B cell (primary cell): ENCODE measurements at regions not wholly inside any gene's neighbourhood (a gene's known extent, or its start where the extent isn't known, plus 50 kb on each side); places are given as distances from the start of the nearest gene placed in this dataset.

Experiments used
- ATAC-seq: fragments of 200-7000 bp; cut with Tn5 transposase; one replicate; pipeline ENCODE4 v1.10.0; 2021; ENCODE audit warnings: low read depth, mild to moderate bottlenecking, moderate number of reproducible peaks, moderate library complexity
- CTCF ChIA-PET: fragments of 350-600 bp; sonication (Branson Sonifier 250); formaldehyde crosslinking; loops from one replicate; lab custom pipeline; 2021; ENCODE audit warnings: antibody characterized with exemption, inconsistent platforms; lab: Charles Lee
- POLR2A ChIA-PET: fragments of 350-600 bp; sonication (Branson Sonifier 250); formaldehyde crosslinking; loops from one replicate; lab custom pipeline; 2021; ENCODE audit warnings: antibody characterized with exemption; lab: Charles Lee
- DNase-seq: peaks from one replicate; pipeline ENCODE4 v3.0.0; 2013
- H2AFZ ChIP-seq: 2 replicates; pipeline ENCODE4 v1.6.1; 2012; ENCODE audit warnings: mild to moderate bottlenecking, low read depth, low read length; ENCODE audit not compliant: insufficient read depth, poor library complexity, severe bottlenecking
- H3K27ac ChIP-seq, 2 donors: 1 replicate in 1 of 2; 2 replicates in 1 of 2; pipeline ENCODE4 v1.5.1; 2012 to 2013; ENCODE audit warnings: low read length in 2 of 2, mild to moderate bottlenecking in 2 of 2, moderate library complexity in 1 of 2
- H3K27me3 ChIP-seq, 4 experiments: fragments of 200-600 bp in 1 of 4; sonication (generic) in 1 of 4; replicated peaks in 1 of 4; 1 replicate in 2 of 4; 2 replicates in 2 of 4; pipeline versions ENCODE4 v1.6.1 to v1.7.0; 2013 to 2016; ENCODE audit warnings: low read length in 3 of 4, mild to moderate bottlenecking in 2 of 4, mixed read lengths in 1 of 4, moderate library complexity in 1 of 4; ENCODE audit not compliant: insufficient read depth in 4 of 4, control insufficient read depth in 3 of 4; ENCODE audit errors: control extremely low read depth in 1 of 4
- H3K36me3 ChIP-seq, 2 experiments: replicated peaks in 1 of 2; 1 replicate in 1 of 2; 2 replicates in 1 of 2; pipeline versions ENCODE4 v1.6.1 to v1.7.1; 2013; ENCODE audit warnings: low read length in 1 of 2; ENCODE audit not compliant: insufficient read depth in 2 of 2, control insufficient read depth in 1 of 2; ENCODE audit errors: control extremely low read depth in 1 of 2, extremely low read depth in 1 of 2
- H3K4me1 ChIP-seq, 2 donors: fragments of 200-600 bp in 1 of 2; sonication (generic) in 1 of 2; 1 replicate in 1 of 2; 2 replicates in 1 of 2; pipeline versions ENCODE4 v1.5.1 to v1.6.1; 2013 to 2017; ENCODE audit warnings: low read length in 2 of 2; ENCODE audit not compliant: control insufficient read depth in 2 of 2, insufficient read depth in 2 of 2
- H3K4me2 ChIP-seq: replicated peaks from 2 replicates; pipeline ENCODE3; 2012; ENCODE audit warnings: mild to moderate bottlenecking, low read depth, low read length; ENCODE audit not compliant: poor library complexity, severe bottlenecking
- H3K4me3 ChIP-seq, 5 experiments: fragments of 200-600 bp in 1 of 5; sonication (generic) in 1 of 5; 1 replicate in 3 of 5; 2 replicates in 2 of 5; pipeline versions ENCODE4 v1.5.1 to v1.7.0; 2011 to 2016; ENCODE audit warnings: low read length in 4 of 5, mild to moderate bottlenecking in 4 of 5, low read depth in 2 of 5, control low read depth in 1 of 5, moderate library complexity in 1 of 5; ENCODE audit not compliant: insufficient read depth in 1 of 5; ENCODE audit errors: control extremely low read depth in 1 of 5, extremely low read depth in 1 of 5
- H3K79me2 ChIP-seq: fragments of 200-600 bp; sonication (generic); one replicate; pipeline ENCODE4 v1.6.0; 2016; ENCODE audit warnings: low read length; ENCODE audit not compliant: control insufficient read depth, insufficient read depth
- H3K9ac ChIP-seq: fragments of 200-600 bp; sonication (generic); 2 replicates; pipeline ENCODE4 v1.6.1; 2017; ENCODE audit warnings: mild to moderate bottlenecking, low read length, moderate library complexity
- H3K9me3 ChIP-seq, 3 donors: one replicate each; pipeline versions ENCODE4 v1.6.1 to v1.7.1; 2013; ENCODE audit warnings: low read length in 2 of 3; ENCODE audit not compliant: control insufficient read depth in 2 of 3, insufficient read depth in 1 of 3; ENCODE audit errors: control extremely low read depth in 1 of 3
- H4K20me1 ChIP-seq: 2 replicates; pipeline ENCODE4 v1.6.0; 2012; ENCODE audit warnings: mild to moderate bottlenecking, low read length; ENCODE audit not compliant: insufficient read depth, control insufficient read depth, poor library complexity, severe bottlenecking
- H3K27ac Mint-ChIP-seq: one replicate; pipeline ENCODE4 v1.8.0; 2021; ENCODE audit warnings: mixed read lengths
- H3K27me3 Mint-ChIP-seq: one replicate; pipeline ENCODE4 v1.8.0; 2021; ENCODE audit warnings: mixed read lengths
- H3K4me1 Mint-ChIP-seq: one replicate; pipeline ENCODE4 v1.8.0; 2021; ENCODE audit warnings: mixed read lengths
- H3K4me3 Mint-ChIP-seq: one replicate; pipeline ENCODE4 v1.8.0; 2021; ENCODE audit warnings: mixed read lengths
- H3K9me3 Mint-ChIP-seq: one replicate; pipeline ENCODE4 v1.8.0; 2022; ENCODE audit warnings: mixed read lengths; ENCODE audit not compliant: insufficient read depth
- EZH2 ChIP-seq: IDR thresholded peaks from 2 replicates; pipeline ENCODE4 v1.6.1; 2012; ENCODE audit warnings: borderline replicate concordance, low read depth, mild to moderate bottlenecking, moderate library complexity, low read length; ENCODE audit not compliant: insufficient read depth, poor library complexity, severe bottlenecking
- WGBS: methylation state at CpG from one replicate; pipeline ENCODE4 v1.1.5; 2013; ENCODE audit warnings: missing lambda C conversion rate; ENCODE audit not compliant: insufficient coverage; 5-methylcytosine and 5-hydroxymethylcytosine counted together
- intact Hi-C: fragments of 100-400 bp; cut with micrococcal nuclease; formaldehyde crosslinking; loops from one replicate; pipeline ENCODE4 v1.10.0; 2022
- TF ChIP-seq, protein P1 (sequence below): fragments of 200-600 bp; IDR thresholded peaks from one replicate; pipeline ENCODE4 v1.8.0; 2022; ENCODE audit warnings: antibody characterized with exemption, mild to moderate bottlenecking

DNA sequence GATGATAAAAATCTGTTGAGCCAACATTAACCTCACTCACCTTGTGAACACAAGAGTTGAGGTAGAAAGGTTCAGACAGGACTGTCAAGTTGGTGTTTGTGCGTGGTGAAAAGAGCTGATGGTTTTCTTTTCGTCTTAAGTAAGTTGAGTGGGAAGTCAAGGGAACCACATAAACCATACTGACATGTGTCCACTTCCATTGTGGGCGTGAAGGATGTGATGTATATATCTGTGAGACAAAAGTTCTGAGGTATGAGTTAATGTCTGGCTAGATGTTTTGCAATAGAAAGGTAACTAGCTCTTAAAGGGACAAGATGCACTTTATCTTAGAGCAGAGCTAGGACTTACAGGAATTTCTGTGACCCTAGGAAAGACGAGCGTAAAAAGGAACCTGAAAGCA, 1272.1 kb upstream of the ADGRB3 start:
- H3K27ac Mint-ChIP-seq: no peak overlapping the region
- H3K4me1 Mint-ChIP-seq: no peaks in the 10 kb centered on the region
- ATAC-seq (no peak), DNase-seq (no peak)
- intact Hi-C loops: no loop called here
- H3K4me3 Mint-ChIP-seq: no peak overlapping the region
- Histone ChIP-seq H3K4me2 (no peak overlapping the region), H3K27ac (no peak overlapping the region), H3K9me3 (no peaks in the 10 kb centered on the region), H2AFZ (no peak overlapping the region), H3K4me3 (no peak overlapping the region), H3K27me3 (no peaks in the 10 kb centered on the region), H3K36me3 (no peaks in the 10 kb centered on the region), H3K4me1 (no peaks in the 10 kb centered on the region), H3K79me2 (no peaks in the 10 kb centered on the region), H4K20me1 (no peaks in the 10 kb centered on the region), H3K9ac (no peak overlapping the region)
- H3K27me3 Mint-ChIP-seq: no peaks in the 10 kb centered on the region
- CTCF ChIA-PET: no interaction called here
- no peak for TF ChIP-seq EZH2
- TF ChIP-seq, protein P1, sequence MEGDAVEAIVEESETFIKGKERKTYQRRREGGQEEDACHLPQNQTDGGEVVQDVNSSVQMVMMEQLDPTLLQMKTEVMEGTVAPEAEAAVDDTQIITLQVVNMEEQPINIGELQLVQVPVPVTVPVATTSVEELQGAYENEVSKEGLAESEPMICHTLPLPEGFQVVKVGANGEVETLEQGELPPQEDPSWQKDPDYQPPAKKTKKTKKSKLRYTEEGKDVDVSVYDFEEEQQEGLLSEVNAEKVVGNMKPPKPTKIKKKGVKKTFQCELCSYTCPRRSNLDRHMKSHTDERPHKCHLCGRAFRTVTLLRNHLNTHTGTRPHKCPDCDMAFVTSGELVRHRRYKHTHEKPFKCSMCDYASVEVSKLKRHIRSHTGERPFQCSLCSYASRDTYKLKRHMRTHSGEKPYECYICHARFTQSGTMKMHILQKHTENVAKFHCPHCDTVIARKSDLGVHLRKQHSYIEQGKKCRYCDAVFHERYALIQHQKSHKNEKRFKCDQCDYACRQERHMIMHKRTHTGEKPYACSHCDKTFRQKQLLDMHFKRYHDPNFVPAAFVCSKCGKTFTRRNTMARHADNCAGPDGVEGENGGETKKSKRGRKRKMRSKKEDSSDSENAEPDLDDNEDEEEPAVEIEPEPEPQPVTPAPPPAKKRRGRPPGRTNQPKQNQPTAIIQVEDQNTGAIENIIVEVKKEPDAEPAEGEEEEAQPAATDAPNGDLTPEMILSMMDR: no peak
- no peaks in the 10 kb centered on the region for H3K9me3 Mint-ChIP-seq
- 63% methylated on average over 1 of the region's 5 CpGs for WGBS
- POLR2A ChIA-PET: no interaction called here

DNA sequence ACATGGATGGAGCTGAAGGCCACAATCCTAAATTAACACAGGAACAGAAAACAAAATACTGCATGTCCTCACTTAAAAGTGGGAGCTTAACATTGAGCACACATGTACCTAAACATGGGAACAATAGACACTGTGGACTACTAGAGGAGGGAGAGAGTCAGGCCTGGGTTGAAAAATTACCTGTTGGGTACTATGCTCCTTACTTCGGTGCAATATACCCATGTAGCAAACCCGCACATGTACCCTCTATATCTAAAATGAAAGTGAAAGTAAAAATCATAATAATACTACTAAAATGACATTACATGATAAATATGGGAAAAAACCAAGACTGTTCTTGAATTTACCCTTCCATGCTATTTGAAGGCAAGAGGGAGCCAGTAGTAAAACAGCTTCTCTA, 1273.8 kb upstream of the ADGRB3 start:
- Histone ChIP-seq H3K27me3 (no peaks in the 10 kb centered on the region), H3K9ac (no peak overlapping the region), H3K79me2 (no peaks in the 10 kb centered on the region), H3K4me3 (no peak overlapping the region), H4K20me1 (no peaks in the 10 kb centered on the region), H3K27ac (no peak overlapping the region), H3K9me3 (no peaks in the 10 kb centered on the region), H3K4me2 (no peak overlapping the region), H2AFZ (no peak overlapping the region), H3K36me3 (no peaks in the 10 kb centered on the region), H3K4me1 (no peaks in the 10 kb centered on the region)
- H3K4me1 Mint-ChIP-seq: no peaks in the 10 kb centered on the region
- ATAC-seq: no peak
- WGBS: no CpG with 5 or more reads among the region's 2 CpGs
- H3K9me3 Mint-ChIP-seq: no peaks in the 10 kb centered on the region
- DNase-seq: no peak
- H3K27ac Mint-ChIP-seq: no peak overlapping the region
- POLR2A ChIA-PET: no interaction called here
- intact Hi-C loops: no loop called here
- H3K27me3 Mint-ChIP-seq: no peaks in the 10 kb centered on the region
- CTCF ChIA-PET: no interaction called here
- TF ChIP-seq EZH2: no peak
- TF ChIP-seq, protein P1: no peak
- no peak overlapping the region for H3K4me3 Mint-ChIP-seq
